Upper lobe of left lung (tissue), 6 donors: ENCODE measurements at regions not wholly inside any gene's neighbourhood (a gene's known extent, or its start where the extent isn't known, plus 50 kb on each side); places are given as distances from the start of the nearest gene placed in this dataset.

ENCODE experiments used
- ATAC-seq, 2 donors: fragments of 200-7000 bp; cut with Tn5 transposase; one replicate each; pipeline ENCODE4 v1.9.1; 2022; ENCODE audit warnings: mild to moderate bottlenecking in 2 of 2, moderate library complexity in 2 of 2; ENCODE audit not compliant: low FRiP score in 2 of 2
- DNase-seq, 2 donors: peaks; one replicate each; pipeline ENCODE4 v3.0.0-alpha.2; 2019 to 2020
- H3K27ac ChIP-seq, 4 donors: fragments of 200-600 bp; sonication (generic); one replicate each; pipeline ENCODE4 v1.5.1; 2016 to 2019
- H3K27me3 ChIP-seq, 4 donors: fragments of 200-600 bp; sonication (generic); one replicate each; pipeline ENCODE4 v1.5.1; 2017 to 2019
- H3K36me3 ChIP-seq, 4 donors: fragments of 200-600 bp; sonication (generic); one replicate each; pipeline ENCODE4 v1.5.1; 2016 to 2019
- H3K4me1 ChIP-seq, 4 donors: fragments of 200-600 bp; sonication (generic); one replicate each; pipeline ENCODE4 v1.5.1; 2018 to 2019
- H3K4me3 ChIP-seq, 4 donors: fragments of 200-600 bp; sonication (generic); one replicate each; pipeline ENCODE4 v1.5.1; 2017 to 2019; ENCODE audit warnings: mild to moderate bottlenecking in 2 of 4, moderate library complexity in 1 of 4
- H3K9me3 ChIP-seq, 4 donors: fragments of 200-600 bp; sonication (generic); one replicate each; pipeline ENCODE4 v1.5.1; 2018 to 2019
- EP300 ChIP-seq, 4 donors: sonication (generic); formaldehyde crosslinking; IDR thresholded peaks; one replicate each; pipeline ENCODE4 v1.5.1; 2017; ENCODE audit warnings: antibody characterized with exemption in 4 of 4, control low read depth in 2 of 4
- POLR2A ChIP-seq, 4 donors: fragments of 450-650 bp; IDR thresholded peaks; one replicate each; pipeline ENCODE4 v1.5.1; 2016 to 2017; ENCODE audit warnings: antibody characterized with exemption in 4 of 4, mild to moderate bottlenecking in 2 of 4
- POLR2AphosphoS5 ChIP-seq, 2 donors: sonication (generic); formaldehyde crosslinking; IDR thresholded peaks; one replicate each; pipeline ENCODE4 v1.5.1; 2017; ENCODE audit warnings: antibody characterized with exemption in 2 of 2
- WGBS, 2 donors: methylation state at CpG; one replicate each; pipeline ENCODE4 v1.1.5; 2017 to 2018; 5-methylcytosine and 5-hydroxymethylcytosine counted together
- TF ChIP-seq, protein P1 (sequence below), 6 experiments: fragments of 450-650 bp in 4 of 6; fragments of 200-600 bp in 2 of 6; sonication (generic) in 2 of 6; IDR thresholded peaks; one replicate each; pipeline ENCODE4 v1.5.1; 2016 to 2019; ENCODE audit warnings: antibody characterized with exemption in 6 of 6
- donor health status: DM: no; HTN: no; CAD: no; lungs with moderate emphysema.
- donor health status: DM: no; HTN: yes; CAD: no; lungs with severe emphysema.

DNA sequence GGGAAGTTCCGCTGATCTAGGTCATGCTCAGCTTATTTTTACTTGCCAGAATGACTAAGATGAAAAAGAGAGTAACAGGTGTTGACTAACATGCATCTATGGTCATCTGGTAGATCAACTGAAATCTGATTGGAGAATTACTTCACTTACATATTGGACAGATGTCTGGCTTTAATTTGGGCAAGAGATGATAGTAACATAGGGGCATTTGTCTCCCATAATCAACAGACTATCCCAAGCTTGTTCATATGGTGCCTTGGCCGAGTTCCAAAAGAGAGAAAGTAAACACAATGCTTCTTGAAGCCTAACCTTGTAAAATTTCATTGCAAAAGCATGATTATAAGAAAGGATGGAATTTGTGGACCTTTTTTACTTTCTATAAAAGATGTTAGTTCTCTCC is 503.7 kb downstream of the ADCYAP1 start:
- 59 to 73% methylated on average over 2 of the region's 2 CpGs for WGBS, 2 donors
- Histone ChIP-seq H3K27me3 (no peaks in the 10 kb centered on the region), H3K4me1 (no peaks in the 10 kb centered on the region), H3K9me3 (peaks cover 0 to 3% (median 0%) of the 10 kb centered on the region in 4 donors), H3K36me3 (no peaks in the 10 kb centered on the region), H3K27ac (no peak overlapping the region), H3K4me3 (no peak overlapping the region)
- DNase-seq (no peak), ATAC-seq (no peak)
- no peak for TF ChIP-seq POLR2AphosphoS5 (IDR thresholded peaks at IDR 0.05)
- TF ChIP-seq EP300 (IDR thresholded peaks at IDR 0.05), result no peak
- no peak for TF ChIP-seq POLR2A (IDR thresholded peaks at IDR 0.05)
- TF ChIP-seq, protein P1, sequence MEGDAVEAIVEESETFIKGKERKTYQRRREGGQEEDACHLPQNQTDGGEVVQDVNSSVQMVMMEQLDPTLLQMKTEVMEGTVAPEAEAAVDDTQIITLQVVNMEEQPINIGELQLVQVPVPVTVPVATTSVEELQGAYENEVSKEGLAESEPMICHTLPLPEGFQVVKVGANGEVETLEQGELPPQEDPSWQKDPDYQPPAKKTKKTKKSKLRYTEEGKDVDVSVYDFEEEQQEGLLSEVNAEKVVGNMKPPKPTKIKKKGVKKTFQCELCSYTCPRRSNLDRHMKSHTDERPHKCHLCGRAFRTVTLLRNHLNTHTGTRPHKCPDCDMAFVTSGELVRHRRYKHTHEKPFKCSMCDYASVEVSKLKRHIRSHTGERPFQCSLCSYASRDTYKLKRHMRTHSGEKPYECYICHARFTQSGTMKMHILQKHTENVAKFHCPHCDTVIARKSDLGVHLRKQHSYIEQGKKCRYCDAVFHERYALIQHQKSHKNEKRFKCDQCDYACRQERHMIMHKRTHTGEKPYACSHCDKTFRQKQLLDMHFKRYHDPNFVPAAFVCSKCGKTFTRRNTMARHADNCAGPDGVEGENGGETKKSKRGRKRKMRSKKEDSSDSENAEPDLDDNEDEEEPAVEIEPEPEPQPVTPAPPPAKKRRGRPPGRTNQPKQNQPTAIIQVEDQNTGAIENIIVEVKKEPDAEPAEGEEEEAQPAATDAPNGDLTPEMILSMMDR (IDR thresholded peaks at IDR 0.05), result no peak

DNA sequence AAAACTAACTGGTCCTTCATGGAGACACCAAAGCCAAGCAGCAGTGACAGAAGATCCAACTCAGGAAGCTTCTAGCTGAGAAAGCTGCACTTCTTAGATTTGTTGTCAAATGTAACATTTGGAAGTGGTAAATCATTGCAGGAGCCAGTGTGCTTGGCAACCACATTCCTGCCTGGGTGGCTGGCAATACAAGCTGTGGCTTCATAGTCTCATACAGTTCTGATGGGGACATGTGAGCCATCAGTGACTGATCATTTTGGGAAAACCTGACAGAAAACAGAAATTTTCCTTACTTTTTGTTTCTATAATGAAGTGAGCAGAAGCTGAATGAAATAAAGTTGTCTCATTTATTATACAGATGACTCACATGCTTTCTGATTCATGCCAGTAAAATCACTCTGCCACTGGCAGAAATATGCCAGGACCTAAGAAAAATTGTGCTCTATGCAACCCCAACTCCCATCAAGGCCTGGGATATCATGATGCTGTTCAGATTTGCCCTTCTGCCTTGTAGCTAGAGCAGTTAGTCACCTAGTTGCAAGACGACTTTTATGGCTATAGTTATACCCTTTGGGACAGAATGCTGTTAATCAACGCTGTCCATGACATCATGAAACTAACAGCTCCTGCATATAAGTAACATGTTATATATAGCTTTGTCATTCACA is 508.1 kb downstream of the ADCYAP1 start:
- 59 to 63% methylated on average over 2 of the region's 2 CpGs for WGBS, 2 donors
- ATAC-seq (no peak), DNase-seq (no peak)
- Histone ChIP-seq H3K4me3 (no peak overlapping the region), H3K27ac (no peak overlapping the region), H3K4me1 (no peaks in the 10 kb centered on the region), H3K27me3 (no peaks in the 10 kb centered on the region), H3K36me3 (no peaks in the 10 kb centered on the region), H3K9me3 (peaks cover 0 to 3% (median 0%) of the 10 kb centered on the region in 4 donors)
- TF ChIP-seq POLR2A (IDR thresholded peaks at IDR 0.05), result no peak
- TF ChIP-seq EP300 (IDR thresholded peaks at IDR 0.05), result no peak
- TF ChIP-seq POLR2AphosphoS5 (IDR thresholded peaks at IDR 0.05), result no peak
- TF ChIP-seq, protein P1 (IDR thresholded peaks at IDR 0.05), result no peak

DNA sequence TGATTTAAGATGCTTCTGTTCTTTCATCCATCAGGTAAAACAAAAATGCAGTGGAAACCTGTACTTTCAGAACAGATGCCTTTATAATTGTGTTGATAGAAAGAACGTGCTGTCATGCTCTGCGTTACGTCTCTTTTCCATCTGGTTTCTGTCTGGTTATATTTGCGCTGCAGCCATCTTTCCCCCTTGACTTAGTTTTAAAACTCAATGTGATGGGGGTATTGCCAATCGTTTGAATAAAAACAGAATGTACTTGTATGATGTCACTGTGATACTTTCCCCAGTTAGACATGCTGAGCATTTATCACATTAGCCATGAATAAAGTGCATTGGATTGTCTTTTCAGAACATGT is 508.6 kb downstream of the ADCYAP1 start:
- H3K9me3 ChIP-seq, result peaks cover 0 to 1% (median 0%) of the 10 kb centered on the region in 4 donors
- no peak overlapping the region for H3K27ac ChIP-seq
- no peaks in the 10 kb centered on the region for H3K36me3 ChIP-seq
- no peak overlapping the region for H3K4me3 ChIP-seq
- 84 to 87% methylated on average over 5 of the region's 5 CpGs for WGBS, 2 donors
- no peak for DNase-seq
- no peak for ATAC-seq
- no peaks in the 10 kb centered on the region for H3K27me3 ChIP-seq
- TF ChIP-seq POLR2A (IDR thresholded peaks at IDR 0.05) (no peak), EP300 (IDR thresholded peaks at IDR 0.05) (no peak), POLR2AphosphoS5 (IDR thresholded peaks at IDR 0.05) (no peak)
- TF ChIP-seq, protein P1 (IDR thresholded peaks at IDR 0.05), result no peak
- H3K4me1 ChIP-seq, result no peaks in the 10 kb centered on the region

DNA sequence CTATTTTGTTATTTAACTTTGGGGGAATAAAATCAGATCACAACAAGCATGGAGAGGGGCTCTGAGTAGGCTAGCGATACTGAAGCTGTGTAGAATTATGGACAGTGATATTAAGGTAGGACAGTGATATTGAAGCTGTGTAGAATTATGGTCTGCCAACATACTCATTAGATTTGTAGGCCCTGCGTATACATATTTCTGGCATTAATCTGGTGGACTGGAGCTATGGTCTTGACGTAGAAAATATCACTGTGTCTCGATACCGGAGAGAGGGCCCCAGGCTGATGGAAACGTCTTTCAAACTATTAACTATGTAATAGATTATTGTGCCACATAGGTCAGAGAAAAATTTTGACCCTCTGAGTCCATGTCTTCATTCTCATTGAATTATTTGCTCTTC is 511.4 kb downstream of the ADCYAP1 start:
- DNase-seq (no peak), ATAC-seq (no peak)
- Histone ChIP-seq H3K4me1 (no peaks in the 10 kb centered on the region), H3K27ac (no peak overlapping the region), H3K4me3 (no peak overlapping the region), H3K36me3 (no peaks in the 10 kb centered on the region), H3K9me3 (no peaks in the 10 kb centered on the region), H3K27me3 (no peaks in the 10 kb centered on the region)
- TF ChIP-seq POLR2A (IDR thresholded peaks at IDR 0.05) (no peak), POLR2AphosphoS5 (IDR thresholded peaks at IDR 0.05) (no peak), EP300 (IDR thresholded peaks at IDR 0.05) (no peak)
- TF ChIP-seq, protein P1 (IDR thresholded peaks at IDR 0.05), result no peak
- WGBS, 2 donors, result 90 to 93% methylated on average over 6 of the region's 6 CpGs

DNA sequence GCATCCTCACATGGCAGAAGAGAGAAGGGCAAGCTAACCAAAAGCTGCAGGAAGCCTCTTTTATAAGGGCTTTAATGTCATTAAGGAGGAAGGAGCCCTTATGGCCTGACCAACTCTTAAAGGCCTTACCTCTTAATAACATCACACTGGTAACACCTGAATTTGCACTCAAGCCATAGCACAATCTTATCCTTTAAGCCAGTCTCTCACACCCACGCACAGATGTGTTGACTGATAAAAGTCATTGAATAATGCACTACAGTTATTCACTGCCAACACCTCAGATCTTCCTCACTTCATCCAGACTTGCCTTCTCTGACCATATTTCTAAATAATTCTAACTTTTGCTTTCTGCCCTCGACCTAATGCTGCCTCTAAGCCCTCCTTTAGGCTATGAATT is 516.8 kb downstream of the ADCYAP1 start:
- Histone ChIP-seq H3K27me3 (no peaks in the 10 kb centered on the region), H3K4me3 (no peak overlapping the region), H3K9me3 (no peaks in the 10 kb centered on the region), H3K36me3 (no peaks in the 10 kb centered on the region), H3K4me1 (no peaks in the 10 kb centered on the region), H3K27ac (no peak overlapping the region)
- TF ChIP-seq POLR2AphosphoS5 (IDR thresholded peaks at IDR 0.05) (no peak), POLR2A (IDR thresholded peaks at IDR 0.05) (no peak), EP300 (IDR thresholded peaks at IDR 0.05) (no peak)
- TF ChIP-seq, protein P1 (IDR thresholded peaks at IDR 0.05), result no peak
- whole genome bisulfite sequencing, 2 donors, result 46 to 54% methylated on average over 2 of the region's 2 CpGs
- no peak for DNase-seq
- no peak for ATAC-seq
